T follicular helper cell (primary cell): ENCODE measurements at regions not wholly inside any gene's neighbourhood (a gene's known extent, or its start where the extent isn't known, plus 50 kb on each side); places are given as distances from the start of the nearest gene placed in this dataset.

ENCODE experiments used
- DNase-seq: peaks from one replicate; pipeline ENCODE4 v3.0.0-alpha.2; 2020; ENCODE audit warnings: low read depth

- DNase-seq, result no peak
These were observed 173.3 kb upstream of the MGAT5 start for GRCh38 chr2:134080386-134081089.

- no peak for DNase-seq
These were observed 172.5 kb upstream of the MGAT5 start for GRCh38 chr2:134081238-134081938.

- no peak for DNase-seq
These were observed 170.3 kb upstream of the MGAT5 start for GRCh38 chr2:134083548-134083947.

GRCh38 chr2:134086594-134087219 lies 167.2 kb upstream of the MGAT5 start:
- no peak for DNase-seq

- DNase-seq, result no peak
These were observed 166.4 kb upstream of the MGAT5 start for GRCh38 chr2:134087371-134087921.

GRCh38 chr2:134089454-134089853 lies 164.4 kb upstream of the MGAT5 start:
- DNase-seq, result no peak

GRCh38 chr2:134097740-134098139 lies 156.1 kb upstream of the MGAT5 start:
- no peak for DNase-seq

- no peak for DNase-seq
These were observed 155.6 kb upstream of the MGAT5 start for GRCh38 chr2:134098321-134098720.

GRCh38 chr2:134099273-134099672 lies 154.6 kb upstream of the MGAT5 start:
- no peak for DNase-seq

- no peak for DNase-seq
These were observed 150.7 kb upstream of the MGAT5 start for GRCh38 chr2:134103196-134103595.

GRCh38 chr2:134104754-134105153 lies 149.1 kb upstream of the MGAT5 start:
- DNase-seq, result no peak

GRCh38 chr2:134107402-134107801 lies 146.5 kb upstream of the MGAT5 start:
- no peak for DNase-seq

GRCh38 chr2:134108113-134108512 lies 145.8 kb upstream of the MGAT5 start:
- DNase-seq, result no peak

- DNase-seq, result no peak
These were observed 144.6 kb upstream of the MGAT5 start for GRCh38 chr2:134109246-134109645.

- no peak for DNase-seq
These were observed 144.1 kb upstream of the MGAT5 start for GRCh38 chr2:134109725-134110124.

- no peak for DNase-seq
These were observed 143.3 kb upstream of the MGAT5 start for GRCh38 chr2:134110532-134110931.

GRCh38 chr2:134117676-134118075 lies 136.2 kb upstream of the MGAT5 start:
- DNase-seq, result no peak

GRCh38 chr2:134118279-134119116 lies 135.4 kb upstream of the MGAT5 start:
- DNase-seq, result peak; percentile 82

- no peak for DNase-seq
These were observed 134.7 kb upstream of the MGAT5 start for GRCh38 chr2:134119117-134119712.

GRCh38 chr2:134119713-134120405 lies 134.0 kb upstream of the MGAT5 start:
- peak; percentile 74 for DNase-seq

GRCh38 chr2:134120406-134120732 lies 133.5 kb upstream of the MGAT5 start:
- DNase-seq, result no peak
